Inflammatory macrophage treated with lipopolysaccharide for 4 hours (primary cell): ENCODE measurements at regions not wholly inside any gene's neighbourhood (a gene's known extent, or its start where the extent isn't known, plus 50 kb on each side); places are given as distances from the start of the nearest gene placed in this dataset.

Experiments
- DNase-seq: peaks from one replicate; pipeline ENCODE4 v3.0.0-alpha.2; 2020

DNA sequence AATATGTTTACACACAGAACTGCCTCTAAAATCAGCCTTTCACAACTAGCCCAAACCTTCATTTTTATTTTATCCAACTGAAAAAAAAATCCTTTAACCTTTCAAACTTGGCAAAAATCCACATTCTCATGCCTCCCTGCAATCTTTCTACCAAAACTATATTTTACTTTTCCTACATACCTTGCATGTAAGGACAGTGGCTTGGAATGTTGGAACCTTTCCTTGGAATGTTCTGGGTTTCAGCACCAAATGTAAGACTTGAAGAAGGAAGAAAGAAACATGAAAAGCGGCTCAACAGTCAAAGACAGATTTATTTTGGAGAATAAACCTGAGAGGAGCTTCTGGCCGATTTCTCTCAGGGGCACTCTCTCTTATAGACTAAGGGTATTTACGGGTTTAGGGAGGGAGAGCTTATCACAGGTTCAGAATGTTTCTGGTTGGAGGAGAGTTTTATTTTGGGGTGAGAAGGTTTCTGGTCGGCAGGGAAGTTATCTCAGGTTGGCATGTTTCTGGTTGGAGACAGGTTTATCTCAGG lies 79.7 kb downstream of the RRM2 start:
- no peak for DNase-seq

DNA sequence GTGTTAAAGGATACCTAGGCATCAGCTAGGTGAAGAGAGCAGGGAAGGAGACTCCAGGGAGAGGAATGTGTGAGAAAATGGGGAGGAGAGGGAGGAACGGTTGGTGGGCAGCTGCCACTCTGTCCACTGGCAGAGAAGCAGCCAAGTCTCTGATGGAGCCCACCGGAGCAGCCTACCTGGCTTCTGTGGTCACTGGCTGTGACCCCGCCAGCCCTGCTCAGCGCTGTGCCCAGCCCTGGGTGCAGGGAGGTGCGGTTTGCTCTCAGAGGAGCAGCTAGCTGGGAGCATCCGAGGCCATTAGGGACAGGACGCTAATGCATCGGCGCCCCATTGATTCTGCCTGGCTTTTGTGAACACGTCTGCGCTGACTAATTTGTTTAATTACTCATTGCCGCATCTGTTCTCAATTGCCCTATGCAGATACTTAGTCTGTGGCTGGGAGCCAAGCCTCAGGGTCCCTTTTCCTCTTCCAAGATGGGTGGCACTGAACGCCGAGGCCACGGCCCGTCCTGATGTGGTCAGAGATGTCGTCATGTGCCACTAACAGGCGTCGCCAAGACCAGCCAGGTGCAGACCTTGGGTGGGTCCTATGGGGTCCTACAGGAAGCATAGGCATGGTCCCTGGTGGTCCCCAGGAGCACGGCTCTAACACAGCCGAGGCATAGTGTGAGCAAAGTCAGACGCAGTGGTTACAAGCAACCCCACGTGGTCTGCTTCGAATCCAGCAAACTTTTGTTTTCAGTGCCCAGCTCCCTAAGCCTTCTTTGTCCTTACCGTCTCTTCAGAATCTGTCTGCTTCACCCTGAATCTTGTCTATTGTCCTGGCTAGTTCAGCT lies 82.0 kb downstream of the RRM2 start:
- no peak for DNase-seq

DNA sequence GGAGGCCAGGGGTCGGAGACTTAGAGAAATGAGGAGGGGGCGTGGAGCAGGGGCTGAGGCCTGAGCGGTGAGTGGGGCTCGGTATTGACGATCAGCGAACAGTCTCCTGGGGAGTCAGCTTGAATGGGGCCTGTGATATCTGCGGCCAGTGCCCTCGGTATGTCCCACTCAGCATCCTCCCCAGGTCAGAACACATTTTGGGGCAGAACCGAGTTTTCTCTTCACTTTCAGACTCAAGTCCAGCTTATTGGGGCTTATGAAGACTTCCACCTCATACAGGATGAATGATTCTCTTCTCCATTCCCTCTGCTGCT lies 82.6 kb downstream of the RRM2 start:
- no peak for DNase-seq

DNA sequence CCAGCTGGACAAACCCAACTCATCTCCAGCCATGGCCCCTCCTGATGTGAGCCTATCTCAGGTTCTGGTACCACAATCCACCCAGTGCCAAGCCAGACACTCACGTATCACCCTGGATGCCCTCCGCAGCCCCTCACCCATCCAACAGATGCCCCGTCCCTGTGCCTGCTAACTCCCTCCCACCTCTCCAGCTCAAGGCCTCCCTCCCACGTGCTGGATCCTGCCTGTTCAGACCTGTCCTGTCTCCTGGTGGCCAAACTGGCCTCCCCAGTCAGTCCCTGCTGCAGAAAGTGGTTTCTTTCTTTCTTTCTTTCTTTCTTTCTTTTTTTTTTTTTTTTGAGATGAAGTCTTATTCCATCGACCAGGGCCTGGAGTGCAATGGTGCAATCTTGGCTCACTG lies 86.2 kb downstream of the RRM2 start:
- DNase-seq, result no peak

DNA sequence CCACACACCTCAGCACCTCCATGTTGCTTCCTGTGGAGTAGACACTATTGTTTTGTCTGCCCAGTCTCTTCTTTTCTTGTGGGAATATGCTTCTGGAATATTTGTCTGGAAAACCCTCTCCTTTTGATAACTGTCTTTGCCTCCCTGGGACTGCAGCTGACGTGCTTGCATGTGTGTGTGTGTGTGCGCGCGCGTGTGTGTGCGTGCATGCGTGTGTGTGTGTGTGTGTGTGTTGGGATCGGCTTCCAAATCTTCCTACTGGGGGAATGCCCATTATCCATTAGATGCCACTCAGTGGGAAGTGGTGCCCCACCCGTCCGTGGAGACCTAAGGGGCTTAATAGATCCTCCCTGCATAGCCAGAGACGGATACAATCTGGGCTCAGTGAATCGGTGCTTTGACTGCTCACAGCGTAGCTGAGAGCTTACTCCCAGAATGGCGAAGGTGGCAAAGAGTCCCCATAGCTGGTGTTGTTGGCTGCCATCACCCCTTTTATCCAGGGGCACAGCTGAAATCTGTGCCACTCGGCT lies 86.9 kb downstream of the RRM2 start:
- no peak for DNase-seq

DNA sequence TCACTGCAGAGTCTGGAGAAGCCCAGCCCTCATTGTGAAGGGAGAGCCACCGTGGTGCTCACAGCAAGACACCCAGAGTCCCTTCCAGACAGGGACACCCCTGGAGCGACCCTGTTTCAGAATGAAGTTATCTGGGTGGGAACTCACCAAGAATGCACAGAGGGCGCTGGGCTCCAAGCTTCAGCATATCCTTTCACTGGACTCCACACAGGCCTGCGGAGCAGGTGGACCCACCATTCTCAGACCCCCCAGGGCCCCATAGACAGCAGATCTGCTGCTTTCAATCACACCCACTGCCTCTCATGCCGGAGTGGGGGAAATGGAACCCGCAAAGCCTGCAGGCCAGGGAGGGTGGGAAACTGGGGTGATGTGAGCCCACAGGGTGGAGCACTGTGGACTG lies 87.8 kb downstream of the RRM2 start:
- no peak for DNase-seq

DNA sequence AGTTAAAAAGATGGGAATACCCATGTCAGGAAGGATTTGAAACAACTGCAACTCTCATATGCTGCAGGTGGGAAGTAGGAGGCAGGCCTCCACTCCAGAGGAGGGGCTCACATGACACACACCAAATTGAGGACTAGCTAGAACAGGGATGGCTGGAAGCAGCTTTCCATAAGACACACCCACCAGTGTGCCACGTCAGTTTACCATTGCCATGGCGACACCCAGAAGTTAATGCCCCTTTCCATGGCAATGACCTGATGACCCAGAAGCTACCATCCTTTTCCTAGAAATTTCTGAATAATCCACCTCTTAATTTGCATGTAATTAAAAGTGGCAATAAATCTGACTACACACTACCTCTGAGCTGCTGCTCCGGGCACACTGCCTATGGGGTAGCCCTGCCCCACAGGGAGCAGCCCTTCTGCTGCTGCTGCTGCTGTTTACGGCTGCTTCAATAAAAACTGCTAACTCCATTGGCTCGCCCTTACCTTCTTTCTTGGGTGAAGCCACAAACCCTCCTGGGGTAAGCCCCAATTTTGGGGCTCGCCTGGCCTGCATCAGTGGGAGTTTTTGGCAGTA lies 89.4 kb downstream of the RRM2 start:
- no peak for DNase-seq

DNA sequence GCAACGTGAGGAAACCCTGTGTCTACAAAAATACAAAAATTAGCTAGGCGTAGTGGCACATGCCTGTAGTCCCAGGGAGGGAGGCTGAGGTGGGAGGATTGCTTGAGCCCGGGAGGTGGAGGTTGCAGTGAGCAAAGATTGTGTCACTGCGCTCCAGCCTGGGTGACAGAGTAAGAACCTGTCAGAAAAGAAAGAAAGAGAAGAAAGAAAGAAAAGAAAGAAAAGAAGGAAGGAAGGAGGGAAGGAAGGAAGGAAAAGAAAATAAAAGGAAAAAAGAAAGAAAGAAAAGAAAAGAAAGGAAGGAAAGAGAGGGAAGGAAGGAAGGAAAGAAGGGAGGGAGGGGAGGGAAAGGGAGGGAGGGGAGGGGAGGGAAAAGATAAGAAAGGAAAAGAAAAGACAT lies 89.9 kb upstream of the HPCAL1 start:
- DNase-seq, result no peak

DNA sequence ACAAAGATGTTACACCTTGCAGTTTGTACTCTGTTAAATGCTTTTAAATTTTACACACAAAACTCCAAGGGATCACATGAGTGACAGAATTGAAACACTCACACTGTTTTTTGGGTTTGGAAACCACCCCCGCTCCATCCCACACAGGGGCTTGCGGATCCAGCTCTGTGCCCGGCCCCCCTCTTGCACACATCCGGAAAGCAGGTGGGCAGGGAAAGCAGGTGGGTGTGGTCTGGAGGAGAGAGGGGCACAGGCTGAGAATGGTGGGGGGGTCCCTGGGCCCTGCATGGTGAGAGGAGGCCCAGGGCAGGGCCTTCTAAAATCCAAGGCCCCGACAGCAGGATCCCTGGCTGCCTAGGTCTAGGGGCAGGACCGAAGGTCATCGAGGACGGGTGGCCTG lies 88.5 kb upstream of the HPCAL1 start:
- no peak for DNase-seq

DNA sequence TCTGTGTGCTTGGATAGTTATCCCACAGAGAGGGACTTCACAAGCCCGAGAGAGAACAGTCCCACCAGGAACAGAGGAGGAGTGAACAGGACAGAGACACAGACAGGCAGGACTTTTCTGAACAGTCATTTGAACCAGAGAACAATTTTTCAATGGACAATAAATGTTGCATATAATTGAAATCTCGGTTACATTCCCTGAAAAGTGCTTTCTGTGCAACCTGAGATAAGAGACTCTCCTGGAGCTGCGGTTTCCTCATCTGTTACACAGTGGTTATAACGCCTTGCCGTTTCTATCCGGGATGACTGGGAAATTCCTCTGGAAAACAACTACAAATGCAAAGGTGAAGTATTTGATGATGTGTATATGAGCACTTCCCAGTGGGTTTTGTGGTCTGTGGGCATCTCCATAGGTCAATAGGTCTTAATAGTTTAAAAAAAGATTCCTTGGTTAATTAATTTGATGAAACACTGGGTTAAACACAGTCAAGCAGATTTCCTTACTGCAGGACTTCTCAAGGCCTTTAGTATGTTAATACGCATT lies 87.2 kb upstream of the HPCAL1 start:
- DNase-seq, result no peak

DNA sequence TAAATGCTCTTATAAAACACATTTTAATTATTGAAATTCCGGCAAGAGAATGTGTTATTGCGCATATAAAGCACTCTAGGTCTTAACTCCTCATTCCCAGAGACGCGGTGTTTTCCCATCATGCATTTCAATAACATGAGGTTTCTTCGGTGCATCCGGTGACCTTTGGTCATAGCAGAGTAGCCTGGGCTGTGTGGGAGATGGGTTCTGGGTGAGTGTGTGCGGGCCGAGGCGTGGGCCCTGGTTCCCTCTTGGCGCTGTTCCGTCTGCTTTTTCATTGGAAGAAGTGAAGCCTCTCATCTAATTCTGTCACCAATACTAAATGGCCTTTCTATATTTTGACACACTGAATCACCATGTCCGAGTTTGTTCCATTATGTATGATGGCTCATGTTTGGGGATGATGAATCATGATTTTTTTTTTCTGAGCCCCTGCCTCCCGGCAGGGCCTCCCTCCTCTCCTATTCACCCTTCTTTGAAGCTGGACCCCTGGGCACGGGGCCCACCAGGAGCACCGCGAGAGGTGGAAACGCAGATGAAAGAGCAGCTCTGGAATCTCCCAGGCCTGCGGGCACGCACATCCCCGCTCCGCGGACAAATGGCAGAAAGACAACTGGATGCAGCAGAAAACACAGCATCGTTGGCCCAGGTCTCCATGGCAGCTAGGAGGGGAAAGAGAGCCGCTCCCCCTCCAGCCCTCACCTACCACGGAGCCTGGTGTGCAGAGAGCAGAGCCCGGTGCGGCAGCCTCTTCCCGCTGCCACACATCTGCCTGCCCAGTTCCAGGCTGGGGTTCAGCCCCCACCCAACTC lies 85.8 kb upstream of the HPCAL1 start:
- DNase-seq, result no peak

DNA sequence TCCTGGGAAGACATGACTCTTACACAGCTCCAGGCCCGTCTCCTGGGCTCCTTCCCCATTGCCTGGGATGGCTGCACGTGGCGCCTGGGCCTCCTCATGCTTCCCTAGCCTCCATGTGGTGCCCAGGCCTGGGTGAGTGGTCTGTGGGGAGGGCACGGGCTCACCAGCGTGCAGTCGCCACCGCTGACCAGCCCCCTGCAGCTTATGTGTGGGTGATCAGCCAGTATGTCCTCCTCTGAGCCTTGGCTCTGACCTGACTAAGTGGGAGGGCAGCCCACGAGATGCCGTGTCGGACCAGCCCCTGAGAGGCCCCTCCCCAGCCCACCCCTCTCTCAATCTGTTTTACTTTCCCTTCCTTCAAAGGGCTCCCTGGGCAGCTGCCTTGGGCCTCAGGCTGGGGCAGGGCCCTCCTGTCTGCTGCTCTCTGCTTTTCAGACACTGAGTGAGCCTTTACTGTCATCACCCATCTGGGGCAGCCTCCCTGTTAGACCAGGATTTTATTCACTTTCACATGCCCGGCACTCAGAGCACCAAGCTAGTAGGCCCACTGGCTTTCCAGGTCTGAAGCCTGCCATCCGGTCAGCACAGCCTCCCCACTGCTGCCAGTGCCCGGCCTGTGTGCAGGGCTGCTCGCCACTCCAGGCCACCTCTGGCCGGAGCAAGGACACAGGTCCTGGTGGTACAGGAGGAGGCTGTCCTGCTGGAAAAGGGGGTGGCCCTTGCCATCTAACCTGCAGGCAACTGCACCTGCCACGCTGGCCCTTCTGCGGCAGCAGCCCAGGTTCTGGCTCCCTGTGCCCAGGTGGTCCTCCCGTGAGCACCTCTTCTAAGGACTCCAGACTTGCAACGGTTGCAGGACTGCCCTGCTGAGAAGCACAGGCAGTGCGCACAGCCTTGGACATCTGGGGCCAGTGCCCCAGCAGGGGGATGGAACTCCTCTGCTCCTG lies 84.9 kb upstream of the HPCAL1 start:
- no peak for DNase-seq

DNA sequence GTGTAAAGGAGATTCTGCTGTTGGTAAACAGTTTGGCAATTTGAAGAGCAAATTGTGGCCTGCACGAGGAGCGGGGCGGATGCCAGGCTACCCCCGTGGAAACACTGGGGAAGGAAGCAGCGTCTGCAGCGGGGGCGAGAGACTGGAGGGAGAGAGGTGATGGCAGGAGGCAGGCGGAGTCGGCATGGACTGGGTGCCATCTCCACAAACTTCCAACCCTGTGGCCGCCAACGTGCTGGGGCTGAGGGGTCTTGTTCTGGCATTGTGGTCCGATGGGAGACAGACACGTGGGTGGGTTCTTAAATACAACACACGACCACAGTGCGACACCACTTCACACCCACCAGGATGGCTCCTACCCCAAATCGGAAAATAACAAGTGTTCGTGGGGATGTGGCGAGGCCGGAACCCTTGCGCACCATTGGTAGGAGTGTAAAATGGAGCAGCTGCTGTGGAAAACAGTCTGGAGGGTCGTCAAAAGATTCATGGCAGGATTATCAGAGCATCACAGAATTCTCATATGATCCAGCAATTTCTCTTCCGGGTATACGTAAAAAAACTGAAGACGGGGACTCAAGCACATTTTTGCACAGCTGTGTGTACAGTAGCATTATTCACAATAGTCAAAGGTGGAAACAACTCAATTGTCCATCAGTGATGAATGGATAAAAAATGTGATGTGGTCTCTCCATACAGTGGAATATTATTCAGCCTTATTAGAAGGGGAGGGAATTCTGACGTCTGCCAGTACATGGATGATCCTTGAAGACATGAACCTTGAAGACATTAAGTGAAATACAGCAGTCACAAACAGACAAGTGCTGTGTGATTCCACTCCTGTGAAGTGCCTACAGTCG lies 82.4 kb upstream of the HPCAL1 start:
- DNase-seq, result no peak

DNA sequence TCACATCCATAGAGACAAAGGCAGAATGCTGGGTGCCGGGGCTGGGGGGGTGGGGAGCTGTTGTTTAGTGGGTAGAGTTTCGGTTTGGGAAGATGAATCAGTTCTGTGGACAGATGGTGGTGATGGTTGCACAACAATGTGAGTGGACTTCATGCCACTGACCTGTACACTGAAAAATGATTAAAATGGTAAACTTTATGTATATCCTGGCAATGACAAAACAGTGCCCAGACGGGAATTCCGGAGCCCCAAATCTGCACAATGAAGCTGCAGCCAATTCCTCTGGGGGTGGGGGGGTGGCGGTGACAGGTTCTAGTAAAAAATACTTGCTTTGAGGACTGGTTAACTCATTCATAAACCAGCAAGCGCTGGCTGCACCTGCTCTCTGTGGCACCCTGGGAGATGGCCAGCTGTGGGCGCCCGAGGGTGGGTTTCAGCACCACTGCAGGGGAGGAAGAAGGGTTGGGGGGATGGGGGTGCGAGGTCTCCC lies 81.8 kb upstream of the HPCAL1 start:
- DNase-seq, result no peak

DNA sequence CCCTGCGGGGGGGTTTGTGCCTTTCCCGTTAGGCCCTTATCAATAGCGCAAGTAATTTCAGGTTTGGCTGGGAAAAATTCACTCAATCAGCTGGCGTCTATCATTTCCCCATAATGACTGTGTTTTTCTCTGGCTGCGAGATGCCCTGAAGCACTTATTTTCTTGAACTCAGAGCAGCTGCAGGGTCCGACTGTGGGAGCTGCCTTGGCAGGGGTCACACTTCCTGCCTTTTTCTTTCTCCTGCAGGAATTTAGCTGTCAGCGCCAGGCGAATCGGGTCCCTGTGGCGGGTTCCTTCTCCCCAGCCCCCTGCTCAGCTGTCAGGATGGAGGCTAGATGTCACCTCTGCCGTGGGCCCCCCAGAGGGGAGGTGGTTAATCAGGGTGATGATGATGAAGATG lies 81.3 kb upstream of the HPCAL1 start:
- DNase-seq, result no peak

DNA sequence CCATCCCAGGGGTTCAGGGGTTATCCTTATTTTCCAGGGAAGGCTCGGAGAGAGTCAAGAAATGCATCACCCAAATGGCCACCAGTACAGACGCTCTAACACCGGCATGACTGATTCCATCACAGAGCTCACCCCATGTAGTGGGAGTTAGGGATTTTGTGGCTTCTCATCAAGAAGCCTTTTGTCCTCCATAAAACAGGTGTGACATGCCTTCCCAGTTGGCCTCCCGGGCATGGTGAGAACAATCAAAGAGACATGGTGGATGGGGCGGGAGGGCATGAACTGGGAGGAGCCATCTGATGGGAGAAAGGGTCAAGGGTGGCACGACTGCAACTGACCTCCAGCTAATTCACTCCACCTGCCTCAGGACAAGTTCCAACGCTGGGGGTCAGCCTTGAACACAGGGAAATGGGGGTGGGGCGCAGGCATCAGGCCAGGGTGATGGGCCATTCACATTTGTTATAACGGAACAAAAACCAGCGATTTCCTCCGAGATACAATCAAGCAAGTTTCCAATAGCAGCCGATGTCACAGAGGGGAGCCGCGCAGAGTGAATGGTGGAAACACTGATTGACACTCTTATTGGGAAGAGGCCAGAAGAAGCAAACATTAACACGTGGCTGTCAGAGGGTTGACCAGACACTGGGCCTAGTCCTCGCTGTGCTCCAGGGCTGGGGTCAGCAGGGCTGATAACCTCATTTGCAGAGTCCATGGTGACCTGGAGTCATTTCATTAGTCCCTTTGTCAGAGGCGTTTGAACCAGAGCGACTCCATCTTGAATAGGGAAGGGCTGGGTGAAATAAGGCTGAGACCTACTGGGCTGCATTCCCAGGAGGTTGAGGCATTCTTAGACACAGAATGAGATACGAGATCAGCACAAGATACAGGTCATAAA lies 80.5 kb upstream of the HPCAL1 start:
- DNase-seq, result no peak

DNA sequence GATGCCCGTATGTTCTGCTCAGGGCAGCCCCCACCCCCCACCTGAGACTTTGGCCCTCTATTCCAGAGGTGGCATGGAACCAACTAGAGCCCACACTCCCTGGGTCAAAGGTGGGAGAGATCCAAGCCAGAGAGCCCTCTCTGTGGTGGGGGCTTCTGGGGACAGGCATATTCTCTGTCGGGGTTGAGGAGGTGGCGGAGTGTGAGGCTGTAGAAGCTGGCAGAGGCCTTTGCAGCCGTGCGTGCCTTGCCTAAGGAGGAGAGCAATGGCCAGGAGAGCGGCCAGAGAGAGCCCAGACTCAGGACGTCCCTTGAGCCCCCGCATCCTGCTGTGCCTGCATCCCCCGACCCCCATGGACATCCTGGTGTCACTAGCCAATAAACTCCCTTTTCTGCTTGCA lies 79.2 kb upstream of the HPCAL1 start:
- DNase-seq, result no peak

DNA sequence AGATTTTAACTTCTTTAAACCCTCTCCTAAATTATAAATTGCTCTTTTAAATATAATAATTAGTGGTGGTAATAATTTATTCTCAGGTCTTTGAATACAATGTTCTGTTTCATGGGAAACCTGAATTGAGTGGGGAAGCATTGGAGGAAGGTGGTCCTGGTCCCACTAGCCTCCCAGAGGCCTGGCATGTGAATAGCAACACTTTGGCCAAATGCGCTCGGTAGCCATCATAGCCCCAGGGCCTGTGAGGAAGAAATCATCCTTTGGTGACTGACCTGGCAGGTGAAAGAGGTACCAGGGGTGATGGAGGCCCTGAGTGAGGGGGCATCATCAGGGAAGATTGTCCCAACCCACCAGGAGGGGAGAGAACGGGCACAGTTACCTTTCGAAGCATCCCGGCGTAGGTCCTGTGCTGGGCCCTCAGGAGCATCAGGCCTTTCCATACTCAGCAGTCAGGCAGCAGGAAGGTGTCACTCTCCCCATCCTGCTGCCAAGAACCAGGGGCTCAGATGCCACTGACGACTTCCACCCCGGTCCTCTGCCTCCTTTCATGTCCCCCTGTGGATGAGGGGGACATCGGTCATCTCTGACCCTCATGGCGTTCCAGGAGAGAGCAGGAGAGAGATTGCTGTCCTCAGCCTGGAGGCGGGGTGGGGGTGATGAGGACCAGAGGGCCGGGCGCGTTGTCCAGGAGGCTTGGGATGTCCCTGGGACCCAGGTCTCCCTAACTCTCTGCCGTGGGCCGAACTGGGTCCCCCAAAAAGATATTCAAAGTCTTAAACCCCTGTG lies 78.6 kb upstream of the HPCAL1 start:
- no peak for DNase-seq

DNA sequence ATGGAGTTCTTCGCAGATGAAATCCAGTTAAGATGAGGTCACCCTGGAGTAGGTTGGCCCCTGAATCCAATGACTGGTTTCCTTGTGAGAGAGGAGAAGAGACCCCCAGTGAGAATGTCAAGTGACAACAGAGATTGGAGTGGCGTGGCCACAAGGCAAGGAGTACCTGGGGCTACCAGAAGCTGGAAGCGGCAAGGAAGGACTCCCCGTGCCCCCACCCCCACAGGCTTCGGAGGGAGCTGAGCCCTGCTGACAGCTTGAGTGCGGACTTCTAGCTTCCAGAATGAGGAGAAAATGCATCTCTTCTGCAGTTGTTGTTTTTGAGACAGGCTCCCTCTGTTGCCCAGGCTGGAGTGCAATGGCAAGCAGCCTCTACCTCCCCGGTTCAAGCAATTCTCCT lies 78.0 kb upstream of the HPCAL1 start:
- DNase-seq, result no peak
